ENCODE measurements at regions not wholly inside any gene's neighbourhood (a gene's known extent, or its start where the extent isn't known, plus 50 kb on each side); places are given as distances from the start of the nearest gene placed in this dataset.
"Not testable (repeated sequence)": the region's sequence is repeated elsewhere in the genome, so short reads cannot be mapped to it uniquely, and the experiment has no call there.

DNA sequence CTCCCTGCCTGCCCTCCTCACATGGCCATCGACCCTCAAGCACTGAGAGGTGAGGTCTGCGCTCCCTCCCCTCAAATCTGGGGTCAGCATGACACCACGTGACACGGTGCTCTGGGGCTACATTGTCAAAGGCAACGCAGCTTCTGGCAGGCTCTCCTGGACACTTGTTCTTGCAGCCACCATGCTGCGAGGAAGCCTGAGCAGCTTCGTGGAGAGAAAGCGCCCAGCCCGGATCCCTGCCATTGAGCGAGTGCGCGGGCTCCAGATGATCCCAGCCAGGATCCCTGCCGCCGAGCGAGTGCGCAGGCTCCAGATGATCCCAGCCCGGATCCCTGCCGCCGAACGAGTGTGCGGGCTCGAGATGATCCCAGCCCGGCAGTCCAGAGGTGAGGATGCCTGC lies 70.9 kb upstream of the METRNL start:
- intact Hi-C loops (cut with micrococcal nuclease): no loop called here
- DNase-seq (ENCODE audit: unreplicated experiment): no peak
- Mint-ChIP-seq H3K27me3 (ENCODE audit: insufficient read depth, unreplicated experiment) (no peaks in the 10 kb centered on the region), H3K4me1 (ENCODE audit: insufficient read depth, unreplicated experiment) (no peaks in the 10 kb centered on the region), H3K9me3 (ENCODE audit: unreplicated experiment) (no peaks in the 10 kb centered on the region), H3K27ac (ENCODE audit: low read depth, unreplicated experiment) (no peak overlapping the region), H3K36me3 (ENCODE audit: insufficient read depth, unreplicated experiment) (no peaks in the 10 kb centered on the region), H3K4me3 (ENCODE audit: unreplicated experiment) (no peak overlapping the region)
- no TSS peak for BruUV-seq (replicated peaks)
- ChIA-PET POLR2A (no interaction called here), CTCF (no interaction called here)
- TF ChIP-seq, protein P1, sequence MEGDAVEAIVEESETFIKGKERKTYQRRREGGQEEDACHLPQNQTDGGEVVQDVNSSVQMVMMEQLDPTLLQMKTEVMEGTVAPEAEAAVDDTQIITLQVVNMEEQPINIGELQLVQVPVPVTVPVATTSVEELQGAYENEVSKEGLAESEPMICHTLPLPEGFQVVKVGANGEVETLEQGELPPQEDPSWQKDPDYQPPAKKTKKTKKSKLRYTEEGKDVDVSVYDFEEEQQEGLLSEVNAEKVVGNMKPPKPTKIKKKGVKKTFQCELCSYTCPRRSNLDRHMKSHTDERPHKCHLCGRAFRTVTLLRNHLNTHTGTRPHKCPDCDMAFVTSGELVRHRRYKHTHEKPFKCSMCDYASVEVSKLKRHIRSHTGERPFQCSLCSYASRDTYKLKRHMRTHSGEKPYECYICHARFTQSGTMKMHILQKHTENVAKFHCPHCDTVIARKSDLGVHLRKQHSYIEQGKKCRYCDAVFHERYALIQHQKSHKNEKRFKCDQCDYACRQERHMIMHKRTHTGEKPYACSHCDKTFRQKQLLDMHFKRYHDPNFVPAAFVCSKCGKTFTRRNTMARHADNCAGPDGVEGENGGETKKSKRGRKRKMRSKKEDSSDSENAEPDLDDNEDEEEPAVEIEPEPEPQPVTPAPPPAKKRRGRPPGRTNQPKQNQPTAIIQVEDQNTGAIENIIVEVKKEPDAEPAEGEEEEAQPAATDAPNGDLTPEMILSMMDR (IDR thresholded peaks at IDR 0.05; ENCODE audit: unreplicated experiment): no peak

DNA sequence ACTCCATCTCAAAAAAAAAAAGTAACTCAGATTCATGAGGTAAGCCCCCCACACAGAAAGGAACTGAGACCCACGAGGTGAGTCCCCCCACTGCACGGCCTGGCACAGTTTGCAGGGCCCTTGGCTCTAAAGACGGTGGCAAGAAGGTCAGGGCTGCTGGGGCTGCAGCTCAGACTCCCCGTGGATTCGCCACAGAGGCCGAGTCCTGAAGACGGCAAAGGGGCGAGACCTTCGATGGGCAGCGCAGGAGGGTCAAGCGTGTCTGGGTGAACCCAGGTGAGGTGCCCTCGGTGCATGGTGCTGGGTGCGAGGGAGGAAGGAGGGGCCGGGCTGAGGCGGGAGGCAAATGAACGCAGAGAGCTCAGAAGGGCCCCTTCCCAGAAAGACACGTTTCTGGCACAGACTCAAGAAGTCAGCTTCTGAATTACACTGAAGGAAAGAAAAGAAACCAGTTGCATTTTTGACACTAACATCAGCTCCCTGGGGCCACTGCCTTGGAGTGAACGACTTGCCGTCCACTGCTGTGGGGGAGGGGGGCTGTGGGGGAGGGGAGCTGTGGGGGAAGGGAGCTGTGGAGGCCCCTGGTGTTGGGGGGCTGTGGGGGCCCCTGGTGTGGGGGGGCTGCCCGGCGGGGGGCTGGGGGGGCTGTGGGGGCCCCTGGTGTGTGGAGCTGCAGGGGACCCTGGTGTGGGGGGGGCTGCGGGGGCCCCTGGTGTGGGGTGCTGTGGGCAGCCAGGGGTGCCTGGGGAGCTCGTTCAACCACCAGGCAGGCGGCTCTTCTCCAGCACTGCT lies 69.8 kb upstream of the METRNL start:
- H3K9me3 Mint-ChIP-seq (ENCODE audit: unreplicated experiment): no peaks in the 10 kb centered on the region
- intact Hi-C loops (cut with micrococcal nuclease): no loop called here
- H3K36me3 Mint-ChIP-seq (ENCODE audit: insufficient read depth, unreplicated experiment): no peaks in the 10 kb centered on the region
- ChIA-PET CTCF (interaction anchor here (1.1 kb wide), 1 partner anchor 228 kb away, joined by 3 read pairs; no protein-coding TSS in a partner anchor), POLR2A (no interaction called here)
- no peaks in the 10 kb centered on the region for H3K27me3 Mint-ChIP-seq (ENCODE audit: insufficient read depth, unreplicated experiment)
- TF ChIP-seq, protein P1 (IDR thresholded peaks at IDR 0.05; ENCODE audit: unreplicated experiment): no peak
- DNase-seq (ENCODE audit: unreplicated experiment): no peak
- H3K4me3 Mint-ChIP-seq (ENCODE audit: unreplicated experiment): no peak overlapping the region
- no peaks in the 10 kb centered on the region for H3K4me1 Mint-ChIP-seq (ENCODE audit: insufficient read depth, unreplicated experiment)
- no TSS peak for BruUV-seq (replicated peaks)
- no peak overlapping the region for H3K27ac Mint-ChIP-seq (ENCODE audit: low read depth, unreplicated experiment)

GRCh38 chr17:83010206-83011200 lies 68.9 kb upstream of the METRNL start:
- Mint-ChIP-seq H3K27ac (ENCODE audit: low read depth, unreplicated experiment) (no peak overlapping the region), H3K36me3 (ENCODE audit: insufficient read depth, unreplicated experiment) (no peaks in the 10 kb centered on the region), H3K4me3 (ENCODE audit: unreplicated experiment) (no peak overlapping the region), H3K27me3 (ENCODE audit: insufficient read depth, unreplicated experiment) (no peaks in the 10 kb centered on the region), H3K4me1 (ENCODE audit: insufficient read depth, unreplicated experiment) (no peaks in the 10 kb centered on the region), H3K9me3 (ENCODE audit: unreplicated experiment) (no peaks in the 10 kb centered on the region)
- CTCF ChIA-PET: interaction anchor here (0.5 kb wide), 1 partner anchor 93 kb away, joined by 3 read pairs; no protein-coding TSS in a partner anchor
- POLR2A ChIA-PET: no interaction called here
- DNase-seq (ENCODE audit: unreplicated experiment): no peak
- BruUV-seq (replicated peaks): no TSS peak
- intact Hi-C loops (cut with micrococcal nuclease): no loop called here
- TF ChIP-seq, protein P1 (IDR thresholded peaks at IDR 0.05; ENCODE audit: unreplicated experiment): no peak

- POLR2A ChIA-PET; CTCF ChIA-PET; H3K4me3 Mint-ChIP-seq (ENCODE audit: unreplicated experiment); H3K27ac Mint-ChIP-seq (ENCODE audit: low read depth, unreplicated experiment); H3K36me3 Mint-ChIP-seq (ENCODE audit: insufficient read depth, unreplicated experiment); H3K27me3 Mint-ChIP-seq (ENCODE audit: insufficient read depth, unreplicated experiment); intact Hi-C loops (cut with micrococcal nuclease); H3K9me3 Mint-ChIP-seq (ENCODE audit: unreplicated experiment); H3K4me1 Mint-ChIP-seq (ENCODE audit: insufficient read depth, unreplicated experiment); BruUV-seq (replicated peaks); DNase-seq (ENCODE audit: unreplicated experiment): not testable (repeated sequence)
These were observed 67.7 kb upstream of the METRNL start for GRCh38 chr17:83011676-83012075.
